ENCODE measurements at regions not wholly inside any gene's neighbourhood (a gene's known extent, or its start where the extent isn't known, plus 50 kb on each side); places are given as distances from the start of the nearest gene placed in this dataset.
"Not testable (repeated sequence)": the region's sequence is repeated elsewhere in the genome, so short reads cannot be mapped to it uniquely, and the experiment has no call there.

- intact Hi-C loops (cut with micrococcal nuclease): no loop called here
- no peaks in the 10 kb centered on the region for H3K27me3 Mint-ChIP-seq (ENCODE audit: low read depth)
- H3K27ac Mint-ChIP-seq: no peak overlapping the region
- H3K4me3 Mint-ChIP-seq: no peak overlapping the region
- H3K9me3 Mint-ChIP-seq: no peaks in the 10 kb centered on the region
- H3K36me3 Mint-ChIP-seq (ENCODE audit: low read depth): no peaks in the 10 kb centered on the region
- H3K4me1 Mint-ChIP-seq (ENCODE audit: low read depth): no peaks in the 10 kb centered on the region
- CTCF ChIA-PET: no interaction called here
- DNase-seq: no peak
Observed at GRCh38 chr5:101663543-101663942, 632.5 kb downstream of the SLCO4C1 start.

- CTCF ChIA-PET: no interaction called here
- no peaks in the 10 kb centered on the region for H3K36me3 Mint-ChIP-seq (ENCODE audit: low read depth)
- H3K4me1 Mint-ChIP-seq (ENCODE audit: low read depth): no peaks in the 10 kb centered on the region
- H3K4me3 Mint-ChIP-seq: no peak overlapping the region
- no peak overlapping the region for H3K27ac Mint-ChIP-seq
- intact Hi-C loops (cut with micrococcal nuclease): no loop called here
- H3K9me3 Mint-ChIP-seq: no peaks in the 10 kb centered on the region
- DNase-seq: no peak
- no peaks in the 10 kb centered on the region for H3K27me3 Mint-ChIP-seq (ENCODE audit: low read depth)
Observed at GRCh38 chr5:101662263-101662662, 633.8 kb downstream of the SLCO4C1 start.

- intact Hi-C loops (cut with micrococcal nuclease): no loop called here
- CTCF ChIA-PET: no interaction called here
Observed at GRCh38 chr5:101658433-101658832, 637.7 kb downstream of the SLCO4C1 start.

GRCh38 chr5:101653996-101654395 is 642.1 kb downstream of the SLCO4C1 start:
- H3K4me3 Mint-ChIP-seq: no peak overlapping the region
- H3K4me1 Mint-ChIP-seq (ENCODE audit: low read depth): no peaks in the 10 kb centered on the region
- no peaks in the 10 kb centered on the region for H3K36me3 Mint-ChIP-seq (ENCODE audit: low read depth)
- no peaks in the 10 kb centered on the region for H3K27me3 Mint-ChIP-seq (ENCODE audit: low read depth)
- CTCF ChIA-PET: no interaction called here
- no peaks in the 10 kb centered on the region for H3K9me3 Mint-ChIP-seq
- intact Hi-C loops (cut with micrococcal nuclease): no loop called here
- DNase-seq: no peak
- H3K27ac Mint-ChIP-seq: no peak overlapping the region

More at GRCh38 chr5:101658433-101658832, 637.7 kb downstream of the SLCO4C1 start:
- no peak for DNase-seq
- Mint-ChIP-seq H3K4me3 (no peak overlapping the region), H3K4me1 (ENCODE audit: low read depth) (no peaks in the 10 kb centered on the region), H3K36me3 (ENCODE audit: low read depth) (no peaks in the 10 kb centered on the region), H3K27me3 (ENCODE audit: low read depth) (no peaks in the 10 kb centered on the region), H3K9me3 (no peaks in the 10 kb centered on the region), H3K27ac (no peak overlapping the region)

GRCh38 chr5:101647861-101648260 is 648.2 kb downstream of the SLCO4C1 start:
- Mint-ChIP-seq H3K27ac (no peak overlapping the region), H3K27me3 (ENCODE audit: low read depth) (no peaks in the 10 kb centered on the region), H3K4me3 (no peak overlapping the region), H3K36me3 (ENCODE audit: low read depth) (no peaks in the 10 kb centered on the region), H3K4me1 (ENCODE audit: low read depth) (no peaks in the 10 kb centered on the region), H3K9me3 (no peaks in the 10 kb centered on the region)
- CTCF ChIA-PET: no interaction called here
- intact Hi-C loops (cut with micrococcal nuclease): no loop called here
- DNase-seq: no peak

- H3K27me3 Mint-ChIP-seq (ENCODE audit: low read depth): no peaks in the 10 kb centered on the region
- DNase-seq: no peak
- H3K36me3 Mint-ChIP-seq (ENCODE audit: low read depth): no peaks in the 10 kb centered on the region
- H3K9me3 Mint-ChIP-seq: no peaks in the 10 kb centered on the region
- intact Hi-C loops (cut with micrococcal nuclease): no loop called here
- no peak overlapping the region for H3K27ac Mint-ChIP-seq
- CTCF ChIA-PET: interaction anchor here (0.6 kb wide), 1 partner anchor 241 kb away, joined by 5 read pairs; no protein-coding TSS in a partner anchor
- no peak overlapping the region for H3K4me3 Mint-ChIP-seq
- H3K4me1 Mint-ChIP-seq (ENCODE audit: low read depth): no peaks in the 10 kb centered on the region
Observed at GRCh38 chr5:101643794-101644193, 652.3 kb downstream of the SLCO4C1 start.

GRCh38 chr5:101637599-101637998 is 658.5 kb downstream of the SLCO4C1 start:
- intact Hi-C loops (cut with micrococcal nuclease): no loop called here
- CTCF ChIA-PET: no interaction called here
- no peaks in the 10 kb centered on the region for H3K27me3 Mint-ChIP-seq (ENCODE audit: low read depth)
- H3K27ac Mint-ChIP-seq: no peak overlapping the region
- no peak overlapping the region for H3K4me3 Mint-ChIP-seq
- no peaks in the 10 kb centered on the region for H3K36me3 Mint-ChIP-seq (ENCODE audit: low read depth)
- DNase-seq: no peak
- H3K4me1 Mint-ChIP-seq (ENCODE audit: low read depth): no peaks in the 10 kb centered on the region
- H3K9me3 Mint-ChIP-seq: no peaks in the 10 kb centered on the region

- H3K4me3 Mint-ChIP-seq; H3K27ac Mint-ChIP-seq; intact Hi-C loops (cut with micrococcal nuclease); H3K4me1 Mint-ChIP-seq (ENCODE audit: low read depth); H3K27me3 Mint-ChIP-seq (ENCODE audit: low read depth); H3K9me3 Mint-ChIP-seq; DNase-seq; H3K36me3 Mint-ChIP-seq (ENCODE audit: low read depth); CTCF ChIA-PET: not testable (repeated sequence)
Observed at GRCh38 chr5:101627770-101628169, 668.3 kb downstream of the SLCO4C1 start.

GRCh38 chr5:101626572-101626971 is 669.5 kb downstream of the SLCO4C1 start:
- CTCF ChIA-PET: no interaction called here
- DNase-seq: no peak
- Mint-ChIP-seq H3K27me3 (ENCODE audit: low read depth) (no peaks in the 10 kb centered on the region), H3K9me3 (no peaks in the 10 kb centered on the region), H3K36me3 (ENCODE audit: low read depth) (no peaks in the 10 kb centered on the region), H3K4me3 (no peak overlapping the region), H3K4me1 (ENCODE audit: low read depth) (no peaks in the 10 kb centered on the region), H3K27ac (no peak overlapping the region)
- intact Hi-C loops (cut with micrococcal nuclease): no loop called here

- CTCF ChIA-PET: interaction anchor here (1.2 kb wide), 1 partner anchor 1181 kb away, joined by 3 read pairs; no protein-coding TSS in a partner anchor
- Mint-ChIP-seq H3K36me3 (ENCODE audit: low read depth) (no peaks in the 10 kb centered on the region), H3K9me3 (no peaks in the 10 kb centered on the region), H3K27me3 (ENCODE audit: low read depth) (no peaks in the 10 kb centered on the region), H3K27ac (no peak overlapping the region), H3K4me3 (no peak overlapping the region), H3K4me1 (ENCODE audit: low read depth) (no peaks in the 10 kb centered on the region)
- intact Hi-C loops (cut with micrococcal nuclease): no loop called here
- DNase-seq: no peak
Observed at GRCh38 chr5:101611039-101611438, 685.0 kb downstream of the SLCO4C1 start.

- CTCF ChIA-PET: no interaction called here
- no peak for DNase-seq
- no peaks in the 10 kb centered on the region for H3K4me1 Mint-ChIP-seq (ENCODE audit: low read depth)
- H3K36me3 Mint-ChIP-seq (ENCODE audit: low read depth): no peaks in the 10 kb centered on the region
- H3K4me3 Mint-ChIP-seq: no peak overlapping the region
- H3K9me3 Mint-ChIP-seq: no peaks in the 10 kb centered on the region
- no peak overlapping the region for H3K27ac Mint-ChIP-seq
- intact Hi-C loops (cut with micrococcal nuclease): no loop called here
- H3K27me3 Mint-ChIP-seq (ENCODE audit: low read depth): no peaks in the 10 kb centered on the region
Observed at GRCh38 chr5:101608322-101608721, 687.8 kb downstream of the SLCO4C1 start.

GRCh38 chr5:101605700-101606099 is 690.4 kb downstream of the SLCO4C1 start:
- Mint-ChIP-seq H3K4me1 (ENCODE audit: low read depth) (no peaks in the 10 kb centered on the region), H3K9me3 (no peaks in the 10 kb centered on the region), H3K4me3 (no peak overlapping the region), H3K27ac (no peak overlapping the region), H3K27me3 (ENCODE audit: low read depth) (no peaks in the 10 kb centered on the region), H3K36me3 (ENCODE audit: low read depth) (no peaks in the 10 kb centered on the region)
- no peak for DNase-seq
- CTCF ChIA-PET: no interaction called here
- intact Hi-C loops (cut with micrococcal nuclease): no loop called here

- Mint-ChIP-seq H3K27ac (no peak overlapping the region), H3K9me3 (peaks cover 5% of the 10 kb centered on the region), H3K36me3 (ENCODE audit: low read depth) (peaks cover 2% of the 10 kb centered on the region), H3K27me3 (ENCODE audit: low read depth) (no peaks in the 10 kb centered on the region), H3K4me1 (ENCODE audit: low read depth) (no peaks in the 10 kb centered on the region), H3K4me3 (no peak overlapping the region)
- intact Hi-C loops (cut with micrococcal nuclease): no loop called here
- CTCF ChIA-PET: no interaction called here
- DNase-seq: no peak
Observed at GRCh38 chr5:101600614-101601013, 695.5 kb downstream of the SLCO4C1 start.

GRCh38 chr5:101590384-101590783 is 687.3 kb upstream of the ST8SIA4 start:
- Mint-ChIP-seq H3K4me3 (no peak overlapping the region), H3K36me3 (ENCODE audit: low read depth) (no peaks in the 10 kb centered on the region), H3K9me3 (peaks cover 4% of the 10 kb centered on the region), H3K4me1 (ENCODE audit: low read depth) (no peaks in the 10 kb centered on the region), H3K27me3 (ENCODE audit: low read depth) (no peaks in the 10 kb centered on the region), H3K27ac (no peak overlapping the region)
- intact Hi-C loops (cut with micrococcal nuclease): no loop called here
- no peak for DNase-seq
- CTCF ChIA-PET: interaction anchor here (0.6 kb wide), 1 partner anchor 213 kb away, joined by 3 read pairs; no protein-coding TSS in a partner anchor

All from activated naive CD4-positive, alpha-beta T cell treated with anti-CD3 and anti-CD28 coated beads for 36 hours (primary cell).